ENCODE measurements at regions not wholly inside any gene's neighbourhood (a gene's known extent, or its start where the extent isn't known, plus 50 kb on each side); places are given as distances from the start of the nearest gene placed in this dataset.

DNA sequence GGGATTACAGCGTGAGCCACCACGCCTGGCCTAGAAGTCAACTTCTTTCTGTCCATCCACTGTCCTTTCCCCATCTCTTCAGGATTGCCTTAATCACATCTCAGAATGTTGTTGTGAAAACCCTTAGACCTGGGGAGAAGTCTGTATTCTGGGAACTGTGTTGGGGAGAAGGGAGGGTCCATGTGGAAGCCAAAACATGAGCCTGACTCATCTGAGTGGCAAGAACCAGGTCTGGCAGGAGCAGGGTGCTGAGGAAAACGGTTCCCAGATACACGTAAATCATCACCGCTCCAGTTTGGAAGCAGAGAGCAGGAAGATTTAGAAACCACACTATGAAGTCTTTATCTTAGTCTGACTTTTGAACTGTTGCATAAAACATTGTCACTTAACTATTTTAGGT lies 245.6 kb upstream of the RGS6 start:
- TF ChIP-seq, protein P1, sequence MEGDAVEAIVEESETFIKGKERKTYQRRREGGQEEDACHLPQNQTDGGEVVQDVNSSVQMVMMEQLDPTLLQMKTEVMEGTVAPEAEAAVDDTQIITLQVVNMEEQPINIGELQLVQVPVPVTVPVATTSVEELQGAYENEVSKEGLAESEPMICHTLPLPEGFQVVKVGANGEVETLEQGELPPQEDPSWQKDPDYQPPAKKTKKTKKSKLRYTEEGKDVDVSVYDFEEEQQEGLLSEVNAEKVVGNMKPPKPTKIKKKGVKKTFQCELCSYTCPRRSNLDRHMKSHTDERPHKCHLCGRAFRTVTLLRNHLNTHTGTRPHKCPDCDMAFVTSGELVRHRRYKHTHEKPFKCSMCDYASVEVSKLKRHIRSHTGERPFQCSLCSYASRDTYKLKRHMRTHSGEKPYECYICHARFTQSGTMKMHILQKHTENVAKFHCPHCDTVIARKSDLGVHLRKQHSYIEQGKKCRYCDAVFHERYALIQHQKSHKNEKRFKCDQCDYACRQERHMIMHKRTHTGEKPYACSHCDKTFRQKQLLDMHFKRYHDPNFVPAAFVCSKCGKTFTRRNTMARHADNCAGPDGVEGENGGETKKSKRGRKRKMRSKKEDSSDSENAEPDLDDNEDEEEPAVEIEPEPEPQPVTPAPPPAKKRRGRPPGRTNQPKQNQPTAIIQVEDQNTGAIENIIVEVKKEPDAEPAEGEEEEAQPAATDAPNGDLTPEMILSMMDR (IDR thresholded peaks at IDR 0.05) = no peak
- TF ChIP-seq POLR2A (IDR thresholded peaks at IDR 0.05) (no peak), POLR2AphosphoS5 (IDR thresholded peaks at IDR 0.05) (peak in 3 of 4 donors; percentile 19 to 55 (median 48))

Data from sigmoid colon (tissue), 4 donors.